Endodermal cell (in vitro differentiated cells): ENCODE measurements at regions not wholly inside any gene's neighbourhood (a gene's known extent, or its start where the extent isn't known, plus 50 kb on each side); places are given as distances from the start of the nearest gene placed in this dataset.
A peak's percentile ranks its signal among the peaks of the same experiment; 100 is the strongest.

ENCODE experiments used
- DNase-seq: peaks from one replicate; pipeline ENCODE4 v3.0.0-alpha.2; 2017
- H3K27ac ChIP-seq: 2 replicates; pipeline ENCODE4 v1.5.1; 2013; ENCODE audit warnings: mild to moderate bottlenecking, low read depth, low read length, moderate library complexity
- H3K27me3 ChIP-seq: 2 replicates; pipeline ENCODE4 v1.6.1; 2013; ENCODE audit warnings: mild to moderate bottlenecking, low read length, moderate library complexity; ENCODE audit not compliant: insufficient read depth, control insufficient read depth, poor library complexity, severe bottlenecking
- H3K36me3 ChIP-seq: 2 replicates; pipeline ENCODE4 v1.7.0; 2013; ENCODE audit warnings: mild to moderate bottlenecking, low read length, moderate library complexity; ENCODE audit not compliant: control insufficient read depth, insufficient read depth
- H3K4me1 ChIP-seq: one replicate; pipeline ENCODE4 v1.7.0; 2013; ENCODE audit warnings: low read length; ENCODE audit not compliant: control insufficient read depth, insufficient read depth
- H3K4me3 ChIP-seq: 2 replicates; pipeline ENCODE4 v1.5.1; 2013; ENCODE audit warnings: mild to moderate bottlenecking, low read length, moderate library complexity
- H3K9ac ChIP-seq: 2 replicates; pipeline ENCODE4 v1.6.1; 2013; ENCODE audit warnings: mild to moderate bottlenecking, low read length, moderate library complexity; ENCODE audit not compliant: poor library complexity, severe bottlenecking; ENCODE audit errors: extremely low read depth
- H3K9me3 ChIP-seq: 2 replicates; pipeline ENCODE4 v1.6.1; 2013; ENCODE audit warnings: mild to moderate bottlenecking, low read length, moderate library complexity; ENCODE audit not compliant: control insufficient read depth
- H3K27ac Mint-ChIP-seq: 2 replicates; pipeline ENCODE4 v1.8.0; 2020; ENCODE audit warnings: mixed read lengths
- H3K27me3 Mint-ChIP-seq: 2 replicates; pipeline ENCODE4 v1.8.0; 2021; ENCODE audit warnings: mild to moderate bottlenecking, mixed read lengths; ENCODE audit not compliant: insufficient read depth
- H3K36me3 Mint-ChIP-seq: 2 replicates; pipeline ENCODE4 v1.8.0; 2020; ENCODE audit warnings: low read depth, mixed read lengths
- H3K4me1 Mint-ChIP-seq: 2 replicates; pipeline ENCODE4 v1.8.0; 2020; ENCODE audit warnings: mixed read lengths
- H3K4me3 Mint-ChIP-seq: 2 replicates; pipeline ENCODE4 v1.8.0; 2020; ENCODE audit warnings: mild to moderate bottlenecking, moderate library complexity, mixed read lengths
- H3K9me3 Mint-ChIP-seq: 2 replicates; pipeline ENCODE4 v1.8.0; 2020; ENCODE audit warnings: mild to moderate bottlenecking, mixed read lengths
- CTCF ChIP-seq: fragments of 200-600 bp; sonication (generic); conservative IDR thresholded peaks from 2 replicates; pipeline ENCODE4 v1.5.0; 2021; ENCODE audit warnings: antibody characterized with exemption, mild to moderate bottlenecking
- WGBS, 2 experiments: methylation state at CpG; one replicate each; pipeline versions ENCODE4 v1.1.5 to v1.1.7; 2013; ENCODE audit warnings: missing lambda C conversion rate in 2 of 2, mixed read lengths in 1 of 2; ENCODE audit not compliant: insufficient coverage in 1 of 2, insufficient read length in 1 of 2; 5-methylcytosine and 5-hydroxymethylcytosine counted together

GRCh38 chr1:244214009-244214967 is 163.2 kb downstream of the ZBTB18 start:
- H3K27me3 ChIP-seq, result no peaks in the 10 kb centered on the region
- H3K36me3 ChIP-seq, result no peaks in the 10 kb centered on the region
- H3K27me3 Mint-ChIP-seq, result peaks cover 4% of the 10 kb centered on the region
- no peak overlapping the region for H3K9ac ChIP-seq
- no peaks in the 10 kb centered on the region for H3K4me1 Mint-ChIP-seq
- WGBS, 2 experiments, result 69 to 82% methylated on average over 13 to 16 of the region's 17 CpGs
- no peak overlapping the region for H3K4me3 Mint-ChIP-seq
- H3K9me3 ChIP-seq, result no peaks in the 10 kb centered on the region
- H3K27ac Mint-ChIP-seq, result no peak overlapping the region
- no peak for TF ChIP-seq CTCF
- DNase-seq, result peak; percentile 74
- H3K9me3 Mint-ChIP-seq, result peaks cover 9% of the 10 kb centered on the region
- H3K4me1 ChIP-seq, result no peaks in the 10 kb centered on the region
- H3K36me3 Mint-ChIP-seq, result no peaks in the 10 kb centered on the region
- no peak overlapping the region for H3K4me3 ChIP-seq
- H3K27ac ChIP-seq, result peak overlapping the region; percentile 10

GRCh38 chr1:244216836-244217235 is 165.8 kb downstream of the ZBTB18 start:
- Mint-ChIP-seq H3K36me3 (no peaks in the 10 kb centered on the region), H3K9me3 (peaks cover 9% of the 10 kb centered on the region), H3K4me3 (no peak overlapping the region), H3K4me1 (no peaks in the 10 kb centered on the region), H3K27ac (no peak overlapping the region), H3K27me3 (peaks cover 4% of the 10 kb centered on the region)
- H3K9me3 ChIP-seq, result no peaks in the 10 kb centered on the region
- DNase-seq, result no peak
- no peaks in the 10 kb centered on the region for H3K4me1 ChIP-seq
- H3K4me3 ChIP-seq, result no peak overlapping the region
- 91 to 100% methylated on average over 2 to 5 of the region's 5 CpGs for WGBS, 2 experiments
- no peaks in the 10 kb centered on the region for H3K36me3 ChIP-seq
- TF ChIP-seq CTCF, result no peak
- no peak overlapping the region for H3K27ac ChIP-seq
- H3K27me3 ChIP-seq, result no peaks in the 10 kb centered on the region
- no peak overlapping the region for H3K9ac ChIP-seq

GRCh38 chr1:244217711-244218110 is 166.6 kb downstream of the ZBTB18 start:
- Mint-ChIP-seq H3K9me3 (peaks cover 9% of the 10 kb centered on the region), H3K27me3 (peaks cover 2% of the 10 kb centered on the region), H3K36me3 (no peaks in the 10 kb centered on the region), H3K27ac (no peak overlapping the region), H3K4me3 (no peak overlapping the region), H3K4me1 (no peaks in the 10 kb centered on the region)
- no peak for DNase-seq
- H3K36me3 ChIP-seq, result no peaks in the 10 kb centered on the region
- no peaks in the 10 kb centered on the region for H3K27me3 ChIP-seq
- 89 to 94% methylated on average over 2 of the region's 2 CpGs for WGBS, 2 experiments
- no peak overlapping the region for H3K4me3 ChIP-seq
- H3K9ac ChIP-seq, result no peak overlapping the region
- H3K4me1 ChIP-seq, result no peaks in the 10 kb centered on the region
- H3K9me3 ChIP-seq, result no peaks in the 10 kb centered on the region
- no peak for TF ChIP-seq CTCF
- H3K27ac ChIP-seq, result no peak overlapping the region
